Small intestine (tissue), 7 donors: ENCODE measurements at regions not wholly inside any gene's neighbourhood (a gene's known extent, or its start where the extent isn't known, plus 50 kb on each side); places are given as distances from the start of the nearest gene placed in this dataset.

Source experiments
- DNase-seq, 2 donors: peaks; one replicate each; pipeline versions ENCODE4 v3.0.0 to v3.0.0-alpha.2; 2013
- FAIRE-seq: peaks from 2 replicates; lab custom pipeline; 2012; peaks lifted over from hg19 to GRCh38; lab: Jason Lieb, UNC
- H3K27ac ChIP-seq, 3 donors: one replicate each; pipeline ENCODE4 v1.5.1; 2013; ENCODE audit warnings: low read length in 2 of 3, mild to moderate bottlenecking in 2 of 3, control low read depth in 1 of 3, inconsistent platforms in 1 of 3, low read depth in 1 of 3, moderate library complexity in 1 of 3
- H3K27me3 ChIP-seq, 3 donors: one replicate each; pipeline ENCODE4 v1.6.1; 2013; ENCODE audit warnings: low read length in 3 of 3, inconsistent platforms in 1 of 3; ENCODE audit not compliant: control insufficient read depth in 3 of 3, insufficient read depth in 3 of 3
- H3K36me3 ChIP-seq, 3 donors: one replicate each; pipeline ENCODE4 v1.6.1; 2013; ENCODE audit warnings: low read length in 3 of 3, inconsistent platforms in 1 of 3, low read depth in 1 of 3, mild to moderate bottlenecking in 1 of 3, moderate library complexity in 1 of 3; ENCODE audit not compliant: control insufficient read depth in 3 of 3, insufficient read depth in 2 of 3
- H3K4me1 ChIP-seq, 3 donors: one replicate each; pipeline ENCODE4 v1.6.1; 2013; ENCODE audit warnings: low read length in 2 of 3, inconsistent platforms in 1 of 3, low read depth in 1 of 3, mild to moderate bottlenecking in 1 of 3, moderate library complexity in 1 of 3; ENCODE audit not compliant: control insufficient read depth in 3 of 3, insufficient read depth in 2 of 3
- H3K4me3 ChIP-seq, 3 donors: one replicate each; pipeline ENCODE4 v1.5.1; 2013; ENCODE audit warnings: low read length in 3 of 3, control low read depth in 1 of 3, inconsistent platforms in 1 of 3, low read depth in 1 of 3, mild to moderate bottlenecking in 1 of 3, moderate library complexity in 1 of 3
- H3K9me3 ChIP-seq, 2 donors: one replicate each; pipeline ENCODE4 v1.6.1; 2013; ENCODE audit warnings: low read depth in 1 of 2, low read length in 1 of 2; ENCODE audit not compliant: control insufficient read depth in 2 of 2, insufficient read depth in 1 of 2
- WGBS, 3 donors: extraction: QIAGEN DNeasy Blood & Tissue Kit; methylation state at CpG; one replicate each; pipeline ENCODE4 v1.1.7; 2013; 5-methylcytosine and 5-hydroxymethylcytosine counted together
- donor health status: healthy with polysubstance abuse.
- donor health status: control.
- donor health status: control.
- donor health status: Bipolar disorder and iron deficiency.
- donor health status: healthy.

- FAIRE-seq (no peak), DNase-seq (no peak)
- Histone ChIP-seq H3K27ac (no peak overlapping the region), H3K4me1 (no peaks in the 10 kb centered on the region), H3K36me3 (no peaks in the 10 kb centered on the region), H3K4me3 (no peak overlapping the region), H3K27me3 (no peaks in the 10 kb centered on the region), H3K9me3 (peaks cover 0 to 3% of the 10 kb centered on the region in 2 donors)
- 93 to 100% (median 98%) methylated on average over 1 of the region's 1 CpG for WGBS, 3 donors
These were observed 429.8 kb upstream of the PDE3A start for GRCh38 chr12:19938491-19938890.

GRCh38 chr12:19940267-19940666, 428.1 kb upstream of the PDE3A start:
- Histone ChIP-seq H3K4me1 (no peaks in the 10 kb centered on the region), H3K9me3 (peaks cover 0 to 3% of the 10 kb centered on the region in 2 donors), H3K27me3 (no peaks in the 10 kb centered on the region), H3K4me3 (no peak overlapping the region), H3K27ac (no peak overlapping the region), H3K36me3 (no peaks in the 10 kb centered on the region)
- WGBS, 3 donors = 74 to 86% (median 85%) methylated on average over 4 of the region's 4 CpGs
- FAIRE-seq (no peak), DNase-seq (no peak)

GRCh38 chr12:19941096-19941495, 427.2 kb upstream of the PDE3A start:
- H3K36me3 ChIP-seq = no peaks in the 10 kb centered on the region
- no peak for DNase-seq
- FAIRE-seq = no peak
- no peaks in the 10 kb centered on the region for H3K27me3 ChIP-seq
- H3K27ac ChIP-seq = no peak overlapping the region
- WGBS, 3 donors = 96 to 97% (median 97%) methylated on average over 26 of the region's 26 CpGs
- H3K9me3 ChIP-seq = peaks cover 0 to 3% of the 10 kb centered on the region in 2 donors
- no peaks in the 10 kb centered on the region for H3K4me1 ChIP-seq
- no peak overlapping the region for H3K4me3 ChIP-seq

DNA sequence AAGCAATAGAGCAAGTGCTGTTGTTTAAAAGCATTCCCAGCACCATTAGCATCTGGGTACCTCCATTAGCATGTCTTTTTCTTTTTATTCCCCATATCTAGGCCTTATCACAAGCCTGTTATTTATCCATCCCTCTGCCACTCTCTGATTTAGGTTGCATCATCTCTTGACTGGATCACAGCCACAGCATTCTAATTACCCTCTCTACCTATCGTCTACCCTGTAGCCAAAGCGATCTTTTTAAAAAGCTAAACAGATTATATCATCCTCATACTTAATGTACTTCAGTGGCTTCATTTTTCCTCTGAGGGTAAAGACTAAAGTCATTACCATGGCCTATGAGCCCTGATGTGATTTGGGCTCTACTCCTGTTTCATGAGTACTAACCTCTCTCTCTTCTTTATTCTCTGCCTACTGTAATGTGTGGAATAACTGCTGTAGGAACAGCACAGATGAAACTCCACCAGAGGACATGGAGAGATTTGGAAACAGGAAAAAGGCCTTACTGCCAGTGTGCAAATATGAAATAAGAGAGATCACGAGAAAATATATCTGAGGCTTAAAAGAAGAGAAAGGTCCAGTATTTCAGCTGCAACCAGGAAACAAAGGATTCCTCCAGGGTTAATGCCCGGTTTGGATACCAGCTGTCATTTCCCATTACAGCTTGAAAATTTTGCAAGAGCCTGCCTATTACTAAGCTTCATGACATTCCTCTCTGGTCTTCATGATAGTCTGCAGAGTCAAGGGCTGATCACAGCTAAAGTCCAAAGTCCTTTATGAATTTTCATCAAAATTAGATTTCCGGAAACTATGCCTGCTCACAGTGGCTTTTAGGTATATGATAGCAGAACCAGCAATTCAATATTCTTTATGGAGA, 422.5 kb upstream of the PDE3A start:
- no peak overlapping the region for H3K27ac ChIP-seq
- no peaks in the 10 kb centered on the region for H3K4me1 ChIP-seq
- no peaks in the 10 kb centered on the region for H3K27me3 ChIP-seq
- H3K9me3 ChIP-seq = peaks cover 0 to 5% of the 10 kb centered on the region in 2 donors
- H3K36me3 ChIP-seq = no peaks in the 10 kb centered on the region
- WGBS, 3 donors = 68 to 85% (median 83%) methylated on average over 5 of the region's 5 CpGs
- DNase-seq (no peak), FAIRE-seq (no peak)
- no peak overlapping the region for H3K4me3 ChIP-seq

GRCh38 chr12:19946550-19946949, 421.8 kb upstream of the PDE3A start:
- no peak for FAIRE-seq
- Histone ChIP-seq H3K4me3 (no peak overlapping the region), H3K27me3 (no peaks in the 10 kb centered on the region), H3K4me1 (no peaks in the 10 kb centered on the region), H3K9me3 (peaks cover 0 to 2% of the 10 kb centered on the region in 2 donors), H3K36me3 (no peaks in the 10 kb centered on the region), H3K27ac (no peak overlapping the region)
- WGBS, 3 donors = 79 to 92% (median 90%) methylated on average over 5 of the region's 5 CpGs
- DNase-seq = no peak

DNA sequence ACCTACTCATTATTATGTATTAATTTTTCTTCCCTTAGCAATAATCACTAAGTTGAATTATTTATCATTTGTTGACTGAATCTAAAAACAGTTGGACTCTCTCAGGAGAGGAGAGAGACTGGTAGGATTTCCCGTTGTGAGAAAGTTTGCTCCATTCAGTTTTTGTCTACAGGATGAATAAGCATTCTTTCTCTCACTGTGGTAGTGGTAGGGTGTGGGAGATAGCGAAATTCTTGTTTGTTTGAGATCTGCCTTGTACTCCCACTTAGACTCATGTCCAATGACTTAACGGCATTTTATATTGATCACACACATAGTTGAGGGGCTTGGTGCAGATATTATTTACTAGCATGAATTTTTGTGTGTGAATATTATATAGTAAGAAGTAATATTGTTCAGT, 421.0 kb upstream of the PDE3A start:
- Histone ChIP-seq H3K36me3 (no peaks in the 10 kb centered on the region), H3K4me1 (no peaks in the 10 kb centered on the region), H3K27me3 (no peaks in the 10 kb centered on the region), H3K9me3 (peaks cover 0 to 2% of the 10 kb centered on the region in 2 donors), H3K4me3 (no peak overlapping the region), H3K27ac (no peak overlapping the region)
- DNase-seq (no peak), FAIRE-seq (no peak)
- 83 to 93% (median 91%) methylated on average over 3 of the region's 3 CpGs for WGBS, 3 donors

DNA sequence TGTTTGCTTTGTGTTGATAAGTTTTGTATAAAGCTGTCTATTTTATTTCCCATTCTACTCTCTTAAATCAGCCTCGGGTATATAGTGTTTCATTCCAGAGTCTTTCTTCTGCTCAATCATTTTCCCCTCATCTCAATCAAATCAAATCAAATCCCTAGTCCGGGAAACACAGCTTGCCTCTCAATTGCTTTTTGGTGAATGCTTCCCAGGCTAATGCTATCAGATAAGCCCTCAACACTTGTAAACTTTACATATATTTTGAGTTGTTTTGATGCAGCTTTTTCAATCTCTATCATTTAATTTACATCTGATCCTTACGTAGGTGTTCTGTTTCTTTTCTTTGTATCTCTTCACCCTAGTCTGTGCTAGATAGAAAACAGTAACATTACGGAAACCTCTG, 416.7 kb upstream of the PDE3A start:
- no peak for FAIRE-seq
- no peak overlapping the region for H3K27ac ChIP-seq
- WGBS, 3 donors = 76 to 84% (median 81%) methylated on average over 4 of the region's 4 CpGs

GRCh38 chr12:19953734-19954133, 414.6 kb upstream of the PDE3A start:
- H3K4me1 ChIP-seq = peaks cover 0 to 11% (median 0%) of the 10 kb centered on the region in 3 donors
- 88 to 93% (median 92%) methylated on average over 1 of the region's 1 CpG for WGBS, 3 donors
- no peak for FAIRE-seq
- H3K4me3 ChIP-seq = no peak overlapping the region
- H3K27me3 ChIP-seq = no peaks in the 10 kb centered on the region
- DNase-seq = no peak
- H3K9me3 ChIP-seq = peaks cover 0 to 2% of the 10 kb centered on the region in 2 donors
- no peaks in the 10 kb centered on the region for H3K36me3 ChIP-seq
- no peak overlapping the region for H3K27ac ChIP-seq

More for the DNA sequence above, 416.7 kb upstream of the PDE3A start:
- DNase-seq = no peak
- Histone ChIP-seq H3K4me3 (no peak overlapping the region), H3K36me3 (no peaks in the 10 kb centered on the region), H3K9me3 (peaks cover 0 to 2% of the 10 kb centered on the region in 2 donors), H3K27me3 (no peaks in the 10 kb centered on the region), H3K4me1 (no peaks in the 10 kb centered on the region)
